ENCODE measurements at regions not wholly inside any gene's neighbourhood (a gene's known extent, or its start where the extent isn't known, plus 50 kb on each side); places are given as distances from the start of the nearest gene placed in this dataset.
A peak's percentile ranks its signal among the peaks of the same experiment; 100 is the strongest.

GRCh38 chr9:129339539-129340157 lies 161.6 kb upstream of the IER5L start:
- no peaks in the 10 kb centered on the region for H3K9me2 ChIP-seq (ENCODE audit: insufficient read depth)
- no peak overlapping the region for H3K27ac ChIP-seq
- no peaks in the 10 kb centered on the region for H3K79me2 ChIP-seq (ENCODE audit: insufficient read depth)
- peaks cover 10% of the 10 kb centered on the region; the same call in 1 of the 2 replicates for H3F3A ChIP-seq (ENCODE audit: insufficient read depth)
- TF ChIP-seq EZH2 (IDR thresholded peaks at IDR 0.05; ENCODE audit: insufficient read depth, poor library complexity, severe bottlenecking) (no peak), EZH2phosphoT487 (IDR thresholded peaks at IDR 0.05; ENCODE audit: insufficient read depth, low read depth) (no peak)
- DNase-seq = no peak
- H2AFZ ChIP-seq = peak overlapping the region; percentile 39; the same call in 1 of the 2 replicates
- in situ Hi-C loops (cut with MboI) = no loop called here
- H4K20me1 ChIP-seq (ENCODE audit: insufficient read depth) = no peaks in the 10 kb centered on the region
- peaks cover 21% of the 10 kb centered on the region for H3K4me1 ChIP-seq (ENCODE audit: insufficient read depth)
- no peak overlapping the region for H3K9ac ChIP-seq
- no peak overlapping the region for H3K4me2 ChIP-seq (ENCODE audit: unreplicated experiment)
- H3K9me3 ChIP-seq (ENCODE audit: low read depth) = no peaks in the 10 kb centered on the region
- no peak overlapping the region for H3K4me3 ChIP-seq
- no peaks in the 10 kb centered on the region for H3K27me3 ChIP-seq (replicated peaks; ENCODE audit: insufficient read depth)
- no peaks in the 10 kb centered on the region for H3K36me3 ChIP-seq (ENCODE audit: low read depth)
- 95 to 100% methylated on average over 3 of the region's 3 CpGs for WGBS, 2 experiments (ENCODE audit: low coverage in 1 of 2, low lambda C conversion rate in 2 of 2, missing lambda C conversion rate in 2 of 2)

GRCh38 chr9:129338724-129339430 lies 160.8 kb upstream of the IER5L start:
- Histone ChIP-seq H3K27me3 (replicated peaks; ENCODE audit: insufficient read depth) (no peaks in the 10 kb centered on the region), H3F3A (ENCODE audit: insufficient read depth) (peaks cover 14% of the 10 kb centered on the region), H3K9me3 (ENCODE audit: low read depth) (no peaks in the 10 kb centered on the region), H3K9ac (no peak overlapping the region), H3K4me2 (ENCODE audit: unreplicated experiment) (no peak overlapping the region), H3K4me1 (ENCODE audit: insufficient read depth) (peaks cover 28% of the 10 kb centered on the region), H2AFZ (peak overlapping the region; percentile 39; the same call in 1 of the 2 replicates), H3K27ac (no peak overlapping the region), H3K36me3 (ENCODE audit: low read depth) (no peaks in the 10 kb centered on the region), H3K9me2 (ENCODE audit: insufficient read depth) (no peaks in the 10 kb centered on the region), H3K4me3 (no peak overlapping the region), H3K79me2 (ENCODE audit: insufficient read depth) (no peaks in the 10 kb centered on the region), H4K20me1 (ENCODE audit: insufficient read depth) (no peaks in the 10 kb centered on the region)
- TF ChIP-seq EZH2 (IDR thresholded peaks at IDR 0.05; ENCODE audit: insufficient read depth, poor library complexity, severe bottlenecking) (no peak), EZH2phosphoT487 (IDR thresholded peaks at IDR 0.05; ENCODE audit: insufficient read depth, low read depth) (no peak)
- DNase-seq = peak; percentile 57
- WGBS, 2 experiments (ENCODE audit: low coverage in 1 of 2, low lambda C conversion rate in 2 of 2, missing lambda C conversion rate in 2 of 2) = 77 to 78% methylated on average over 19 of the region's 19 CpGs
- in situ Hi-C loops (cut with MboI) = no loop called here

DNA sequence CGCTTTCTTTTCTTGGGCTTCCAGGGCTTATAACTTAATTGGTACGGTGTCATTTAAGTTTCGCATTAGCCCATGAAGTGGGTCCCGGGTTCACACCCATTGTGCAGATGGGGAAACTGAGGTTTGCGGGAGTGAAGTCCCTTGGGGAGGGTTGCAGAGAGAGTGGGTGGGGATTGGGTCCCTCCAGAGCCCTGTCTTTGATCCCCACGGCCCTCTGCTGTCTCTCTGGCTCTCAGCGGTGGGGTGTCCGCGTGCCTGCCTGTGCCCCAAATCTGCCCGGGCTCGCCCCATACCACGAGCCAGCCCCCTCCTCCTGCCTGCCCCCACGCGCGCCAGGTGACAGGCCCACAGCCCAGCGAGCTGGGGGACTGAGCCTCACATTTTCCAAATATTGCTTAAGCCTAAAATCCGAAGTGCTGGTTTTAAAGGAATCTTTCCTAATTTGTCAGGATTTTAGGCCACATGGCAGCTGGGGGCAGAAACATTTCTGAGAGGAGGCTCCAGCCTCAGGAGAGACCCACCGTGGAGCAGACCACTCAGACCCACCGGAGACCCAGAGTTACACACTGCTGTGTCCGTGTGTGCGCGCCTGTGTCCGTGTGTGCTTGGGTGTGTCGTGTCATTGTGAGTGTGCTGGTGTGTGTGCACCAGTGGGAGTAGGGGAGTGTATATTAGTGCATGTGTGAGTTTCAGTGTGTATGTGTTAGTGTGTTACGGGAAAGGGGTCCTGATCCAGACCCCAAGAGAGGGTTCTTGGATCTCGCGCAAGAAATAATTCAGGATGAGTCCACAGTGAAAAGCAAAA lies 159.5 kb upstream of the IER5L start:
- Histone ChIP-seq H3K9ac (peak overlapping the region; percentile 62), H3K4me1 (ENCODE audit: insufficient read depth) (peaks cover 32% of the 10 kb centered on the region), H3K4me2 (ENCODE audit: unreplicated experiment) (peak overlapping the region; percentile 47), H3K4me3 (peak overlapping the region; percentile 57), H2AFZ (peak overlapping the region; percentile 74), H3K36me3 (ENCODE audit: low read depth) (no peaks in the 10 kb centered on the region), H3K27ac (no peak overlapping the region), H3K27me3 (replicated peaks; ENCODE audit: insufficient read depth) (no peaks in the 10 kb centered on the region), H3K9me3 (ENCODE audit: low read depth) (no peaks in the 10 kb centered on the region), H4K20me1 (ENCODE audit: insufficient read depth) (no peaks in the 10 kb centered on the region), H3K9me2 (ENCODE audit: insufficient read depth) (no peaks in the 10 kb centered on the region), H3F3A (ENCODE audit: insufficient read depth) (peaks cover 24% of the 10 kb centered on the region), H3K79me2 (ENCODE audit: insufficient read depth) (no peaks in the 10 kb centered on the region)
- no peak for DNase-seq
- in situ Hi-C loops (cut with MboI) = no loop called here
- TF ChIP-seq EZH2 (IDR thresholded peaks at IDR 0.05; ENCODE audit: insufficient read depth, poor library complexity, severe bottlenecking) (no peak), EZH2phosphoT487 (IDR thresholded peaks at IDR 0.05; ENCODE audit: insufficient read depth, low read depth) (no peak)
- 55 to 61% methylated on average over 25 to 27 of the region's 27 CpGs for WGBS, 2 experiments (ENCODE audit: low coverage in 1 of 2, low lambda C conversion rate in 2 of 2, missing lambda C conversion rate in 2 of 2)

DNA sequence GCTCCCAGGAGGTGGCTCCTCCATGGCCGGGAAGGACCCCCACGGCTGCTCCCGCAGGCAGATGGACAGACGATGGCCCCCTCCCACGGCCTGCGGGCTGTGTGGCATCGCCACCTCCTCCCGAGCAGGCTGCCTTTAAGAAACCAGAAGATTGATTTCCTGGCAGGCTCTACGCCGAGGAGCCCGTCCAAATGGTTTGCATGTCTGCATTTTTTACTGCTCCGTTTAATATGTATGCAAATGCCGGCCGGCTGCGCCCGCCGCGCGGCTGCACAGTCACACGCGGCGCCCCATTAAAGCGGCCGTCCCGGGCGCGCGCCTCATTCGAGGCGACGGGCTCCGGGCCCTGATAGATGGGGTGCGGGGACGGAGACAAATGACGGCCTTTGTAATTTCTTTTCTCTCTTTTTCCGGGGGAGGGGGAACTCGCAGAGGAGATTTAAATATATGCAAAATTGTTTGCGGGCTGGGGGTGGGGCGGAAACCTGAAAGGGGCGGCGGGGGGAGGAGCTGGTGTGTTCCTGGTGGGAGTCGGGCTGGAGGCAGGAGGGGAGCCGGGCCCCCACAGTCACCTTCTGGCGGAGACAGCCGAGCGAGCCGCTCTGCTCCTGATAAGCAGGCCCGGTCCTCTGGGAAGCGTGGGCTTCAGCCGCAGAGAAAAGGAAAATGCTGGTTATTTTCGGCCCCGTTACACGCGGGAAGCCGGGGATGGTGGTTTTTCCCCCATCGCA lies 158.7 kb upstream of the IER5L start:
- Histone ChIP-seq H3K9me2 (ENCODE audit: insufficient read depth) (no peaks in the 10 kb centered on the region), H3F3A (ENCODE audit: insufficient read depth) (peaks cover 32% of the 10 kb centered on the region), H3K9ac (peak overlapping the region; percentile 62), H3K79me2 (ENCODE audit: insufficient read depth) (no peaks in the 10 kb centered on the region), H3K4me1 (ENCODE audit: insufficient read depth) (peaks cover 32% of the 10 kb centered on the region), H3K9me3 (ENCODE audit: low read depth) (no peaks in the 10 kb centered on the region), H2AFZ (peak overlapping the region; percentile 74), H3K27ac (peak overlapping the region; percentile 15; the same call in 1 of the 2 replicates), H3K4me3 (peak overlapping the region; percentile 57), H3K27me3 (replicated peaks; ENCODE audit: insufficient read depth) (no peaks in the 10 kb centered on the region), H3K4me2 (ENCODE audit: unreplicated experiment) (peak overlapping the region; percentile 47), H3K36me3 (ENCODE audit: low read depth) (no peaks in the 10 kb centered on the region), H4K20me1 (ENCODE audit: insufficient read depth) (no peaks in the 10 kb centered on the region)
- 3% methylated on average over 43 to 56 of the region's 56 CpGs for WGBS, 2 experiments (ENCODE audit: low coverage in 1 of 2, low lambda C conversion rate in 2 of 2, missing lambda C conversion rate in 2 of 2)
- in situ Hi-C loops (cut with MboI) = no loop called here
- peak; percentile 81 for DNase-seq
- no peak for TF ChIP-seq EZH2 (IDR thresholded peaks at IDR 0.05; ENCODE audit: insufficient read depth, poor library complexity, severe bottlenecking)
- no peak for TF ChIP-seq EZH2phosphoT487 (IDR thresholded peaks at IDR 0.05; ENCODE audit: insufficient read depth, low read depth)

All from GM23248 (cell line).